ENCODE measurements at regions not wholly inside any gene's neighbourhood (a gene's known extent, or its start where the extent isn't known, plus 50 kb on each side); places are given as distances from the start of the nearest gene placed in this dataset.

DNA sequence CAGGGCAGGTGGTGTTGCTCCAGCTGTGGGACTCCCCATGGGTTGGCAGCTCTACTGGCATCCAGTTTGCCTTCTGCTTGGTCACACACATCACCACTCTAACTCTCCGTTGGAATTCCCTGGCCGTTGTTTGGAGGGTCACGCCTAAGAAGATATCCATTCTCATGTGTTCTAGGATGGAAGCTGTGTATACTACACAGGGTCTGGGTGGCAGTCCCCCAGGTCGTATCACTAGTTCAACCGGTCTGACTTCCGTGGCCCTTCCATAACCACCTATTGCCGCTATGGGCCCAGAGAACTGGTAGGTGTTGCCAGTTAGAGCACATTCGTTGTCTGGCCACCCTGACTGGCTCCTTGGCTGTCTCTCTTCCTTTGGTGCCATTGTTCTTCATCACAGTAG is 456.3 kb downstream of the TMEM121 start:
- Histone ChIP-seq H4K20me1 (ENCODE audit: control insufficient read depth, extremely low read depth, insufficient read depth, low read length) (no peaks in the 10 kb centered on the region), H3K36me3 (ENCODE audit: control insufficient read depth, insufficient read depth, low read length) (no peaks in the 10 kb centered on the region), H2AFZ (ENCODE audit: low read length) (no peak overlapping the region), H3K27ac (ENCODE audit: insufficient read depth, low read length) (no peak overlapping the region), H3K4me3 (replicated peaks in 1 of 4; ENCODE audit: control extremely low read depth in 1 of 4, insufficient read depth in 1 of 4, low read depth in 3 of 4, low read length in 4 of 4) (no peak overlapping the region), H3K27me3 (ENCODE audit: control insufficient read depth, insufficient read depth, low read length) (no peaks in the 10 kb centered on the region), H3K4me2 (ENCODE audit: extremely low read depth, insufficient read depth, low read length) (no peak overlapping the region), H3K79me2 (ENCODE audit: control insufficient read depth, insufficient read depth, low read length) (no peaks in the 10 kb centered on the region), H3K4me1 (ENCODE audit: control insufficient read depth, extremely low read depth, insufficient read depth, low read length) (no peaks in the 10 kb centered on the region), H3K9ac (ENCODE audit: insufficient read depth, low read length) (no peak overlapping the region), H3K9me3 (ENCODE audit: control insufficient read depth, insufficient read depth, low read depth, low read length) (no peaks in the 10 kb centered on the region)
- DNase-seq (ENCODE audit: low read depth in 2 of 2): no peak
- no peak for TF ChIP-seq EZH2 (IDR thresholded peaks at IDR 0.05; ENCODE audit: low read length, missing control alignments)
- TF ChIP-seq, protein P1, sequence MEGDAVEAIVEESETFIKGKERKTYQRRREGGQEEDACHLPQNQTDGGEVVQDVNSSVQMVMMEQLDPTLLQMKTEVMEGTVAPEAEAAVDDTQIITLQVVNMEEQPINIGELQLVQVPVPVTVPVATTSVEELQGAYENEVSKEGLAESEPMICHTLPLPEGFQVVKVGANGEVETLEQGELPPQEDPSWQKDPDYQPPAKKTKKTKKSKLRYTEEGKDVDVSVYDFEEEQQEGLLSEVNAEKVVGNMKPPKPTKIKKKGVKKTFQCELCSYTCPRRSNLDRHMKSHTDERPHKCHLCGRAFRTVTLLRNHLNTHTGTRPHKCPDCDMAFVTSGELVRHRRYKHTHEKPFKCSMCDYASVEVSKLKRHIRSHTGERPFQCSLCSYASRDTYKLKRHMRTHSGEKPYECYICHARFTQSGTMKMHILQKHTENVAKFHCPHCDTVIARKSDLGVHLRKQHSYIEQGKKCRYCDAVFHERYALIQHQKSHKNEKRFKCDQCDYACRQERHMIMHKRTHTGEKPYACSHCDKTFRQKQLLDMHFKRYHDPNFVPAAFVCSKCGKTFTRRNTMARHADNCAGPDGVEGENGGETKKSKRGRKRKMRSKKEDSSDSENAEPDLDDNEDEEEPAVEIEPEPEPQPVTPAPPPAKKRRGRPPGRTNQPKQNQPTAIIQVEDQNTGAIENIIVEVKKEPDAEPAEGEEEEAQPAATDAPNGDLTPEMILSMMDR (conservative IDR thresholded peaks at IDR 0.05 in 1 of 2, IDR thresholded peaks at IDR 0.05 in 1 of 2; ENCODE audit: low read depth in 1 of 2, low read length in 2 of 2): no peak

DNA sequence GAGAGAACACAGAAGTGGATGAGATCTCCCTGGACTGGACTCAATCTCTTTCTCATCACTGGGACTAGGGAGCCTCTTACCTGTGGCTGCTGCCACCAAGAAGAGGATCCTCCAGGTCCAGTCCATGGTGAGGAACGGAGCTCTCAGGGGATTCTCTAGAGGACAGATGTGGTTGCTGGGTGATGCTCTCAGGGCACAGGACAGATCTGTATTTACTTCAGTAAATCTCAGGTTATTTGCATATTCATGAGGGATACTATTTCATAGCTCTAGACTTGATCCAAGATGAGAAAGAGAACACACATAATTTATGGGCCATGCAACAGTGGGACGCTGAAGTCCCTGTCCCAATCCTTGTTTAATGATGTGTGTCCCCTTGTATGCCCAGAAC is 460.5 kb downstream of the TMEM121 start:
- H3K9me3 ChIP-seq (ENCODE audit: control insufficient read depth, insufficient read depth, low read depth, low read length): no peaks in the 10 kb centered on the region

GRCh38 chr14:105987563-105987962 is 461.2 kb downstream of the TMEM121 start:
- TF ChIP-seq, protein P1 (conservative IDR thresholded peaks at IDR 0.05 in 1 of 2, IDR thresholded peaks at IDR 0.05 in 1 of 2; ENCODE audit: low read depth in 1 of 2, low read length in 2 of 2): no peak
- no peak for TF ChIP-seq EZH2 (IDR thresholded peaks at IDR 0.05; ENCODE audit: low read length, missing control alignments)

More for the DNA sequence above, 460.5 kb downstream of the TMEM121 start:
- no peak for DNase-seq (ENCODE audit: low read depth in 2 of 2)
- Histone ChIP-seq H4K20me1 (ENCODE audit: control insufficient read depth, extremely low read depth, insufficient read depth, low read length) (no peaks in the 10 kb centered on the region), H3K4me1 (ENCODE audit: control insufficient read depth, extremely low read depth, insufficient read depth, low read length) (no peaks in the 10 kb centered on the region), H3K4me2 (ENCODE audit: extremely low read depth, insufficient read depth, low read length) (no peak overlapping the region), H2AFZ (ENCODE audit: low read length) (no peak overlapping the region), H3K9ac (ENCODE audit: insufficient read depth, low read length) (no peak overlapping the region), H3K4me3 (replicated peaks in 1 of 4; ENCODE audit: control extremely low read depth in 1 of 4, insufficient read depth in 1 of 4, low read depth in 3 of 4, low read length in 4 of 4) (no peak overlapping the region), H3K27ac (ENCODE audit: insufficient read depth, low read length) (no peak overlapping the region), H3K36me3 (ENCODE audit: control insufficient read depth, insufficient read depth, low read length) (no peaks in the 10 kb centered on the region), H3K27me3 (ENCODE audit: control insufficient read depth, insufficient read depth, low read length) (no peaks in the 10 kb centered on the region), H3K79me2 (ENCODE audit: control insufficient read depth, insufficient read depth, low read length) (no peaks in the 10 kb centered on the region)
- TF ChIP-seq EZH2 (IDR thresholded peaks at IDR 0.05; ENCODE audit: low read length, missing control alignments): no peak
- TF ChIP-seq, protein P1 (conservative IDR thresholded peaks at IDR 0.05 in 1 of 2, IDR thresholded peaks at IDR 0.05 in 1 of 2; ENCODE audit: low read depth in 1 of 2, low read length in 2 of 2): no peak

More at GRCh38 chr14:105987563-105987962, 461.2 kb downstream of the TMEM121 start:
- H3K79me2 ChIP-seq (ENCODE audit: control insufficient read depth, insufficient read depth, low read length): no peaks in the 10 kb centered on the region
- no peaks in the 10 kb centered on the region for H3K27me3 ChIP-seq (ENCODE audit: control insufficient read depth, insufficient read depth, low read length)
- H4K20me1 ChIP-seq (ENCODE audit: control insufficient read depth, extremely low read depth, insufficient read depth, low read length): no peaks in the 10 kb centered on the region
- H3K9me3 ChIP-seq (ENCODE audit: control insufficient read depth, insufficient read depth, low read depth, low read length): no peaks in the 10 kb centered on the region
- H3K4me1 ChIP-seq (ENCODE audit: control insufficient read depth, extremely low read depth, insufficient read depth, low read length): no peaks in the 10 kb centered on the region
- H2AFZ ChIP-seq (ENCODE audit: low read length): no peak overlapping the region
- no peaks in the 10 kb centered on the region for H3K36me3 ChIP-seq (ENCODE audit: control insufficient read depth, insufficient read depth, low read length)
- H3K27ac ChIP-seq (ENCODE audit: insufficient read depth, low read length): no peak overlapping the region
- H3K4me2 ChIP-seq (ENCODE audit: extremely low read depth, insufficient read depth, low read length): no peak overlapping the region
- H3K9ac ChIP-seq (ENCODE audit: insufficient read depth, low read length): no peak overlapping the region
- no peak overlapping the region for H3K4me3 ChIP-seq (replicated peaks in 1 of 4; ENCODE audit: control extremely low read depth in 1 of 4, insufficient read depth in 1 of 4, low read depth in 3 of 4, low read length in 4 of 4)
- DNase-seq (ENCODE audit: low read depth in 2 of 2): no peak
